A673 (cell line): ENCODE measurements at regions not wholly inside any gene's neighbourhood (a gene's known extent, or its start where the extent isn't known, plus 50 kb on each side); places are given as distances from the start of the nearest gene placed in this dataset.

Experiments used
- BruUV-seq: library from RNA; stranded (reverse); fragments of 400-500 nt; replicated peaks from 2 replicates; lab custom pipeline; 2021; lab: Mats Ljungman, UMichigan
- CTCF ChIA-PET: fragments of 300-600 bp; sonication (Branson Sonifier 250); formaldehyde crosslinking; loops from one replicate; lab custom pipeline; 2022; ENCODE audit warnings: antibody characterized with exemption; lab: Charles Lee
- POLR2A ChIA-PET: fragments of 300-600 bp; sonication (Branson Sonifier 250); formaldehyde crosslinking; loops from one replicate; lab custom pipeline; 2022; ENCODE audit warnings: antibody characterized with exemption; ENCODE audit not compliant: low non-redundant PET; lab: Charles Lee
- DNase-seq: peaks from one replicate; pipeline ENCODE4 v3.0.0-alpha.2; 2015; ENCODE audit warnings: low spot score
- H3K27ac ChIP-seq: fragments of 200-600 bp; sonication (generic); 2 replicates; pipeline ENCODE4 v1.5.1; 2016; ENCODE audit warnings: mixed run types, low read depth, mild to moderate bottlenecking, mixed read lengths, antibody characterized with exemption, low read length; ENCODE audit not compliant: poor library complexity, severe bottlenecking
- H3K27me3 ChIP-seq: fragments of 200-600 bp; sonication (generic); replicated peaks from 2 replicates; pipeline ENCODE4 v1.6.1; 2017; ENCODE audit warnings: mixed run types, low read depth, mild to moderate bottlenecking, mixed read lengths, antibody characterized with exemption, low read length; ENCODE audit not compliant: insufficient read depth, poor library complexity
- H3K36me3 ChIP-seq: fragments of 200-600 bp; sonication (generic); 2 replicates; pipeline ENCODE4 v1.6.1; 2016; ENCODE audit warnings: mixed run types, mild to moderate bottlenecking, mixed read lengths, antibody characterized with exemption, low read length; ENCODE audit not compliant: insufficient read depth, poor library complexity, severe bottlenecking
- H3K4me1 ChIP-seq: fragments of 200-600 bp; sonication (generic); 2 replicates; pipeline ENCODE4 v1.6.1; 2017; ENCODE audit warnings: mixed run types, mild to moderate bottlenecking, mixed read lengths, antibody characterized with exemption, low read length; ENCODE audit not compliant: insufficient read depth, poor library complexity, severe bottlenecking
- H3K4me3 ChIP-seq: fragments of 200-600 bp; sonication (generic); 2 replicates; pipeline ENCODE4 v1.5.1; 2016; ENCODE audit warnings: low read depth, mixed run types, mild to moderate bottlenecking, mixed read lengths, low read length; ENCODE audit not compliant: poor library complexity, severe bottlenecking
- H3K9me3 ChIP-seq: fragments of 200-600 bp; sonication (generic); 2 replicates; pipeline ENCODE4 v1.6.1; 2016; ENCODE audit warnings: mixed run types, low read depth, mild to moderate bottlenecking, mixed read lengths, antibody characterized with exemption, low read length; ENCODE audit not compliant: poor library complexity, severe bottlenecking
- EZH2 ChIP-seq: fragments of 200-600 bp; sonication (generic); IDR thresholded peaks from 2 replicates; pipeline ENCODE4 v1.6.1; 2017; ENCODE audit warnings: borderline replicate concordance, low read depth, mild to moderate bottlenecking, mixed read lengths, antibody characterized with exemption, low read length; ENCODE audit not compliant: poor library complexity, severe bottlenecking
- intact Hi-C: fragments of 100-400 bp; cut with micrococcal nuclease; formaldehyde crosslinking; loops from one replicate; pipeline ENCODE4 v1.10.0; 2022; ENCODE audit not compliant: unreplicated experiment
- TF ChIP-seq, protein P1 (sequence below): fragments of 300-800, 200-600 bp; sonication (generic); conservative IDR thresholded peaks from 2 replicates; pipeline ENCODE4 v1.5.1; 2017; ENCODE audit warnings: low read depth, mild to moderate bottlenecking, antibody characterized with exemption, low read length, moderate library complexity, mixed read lengths

DNA sequence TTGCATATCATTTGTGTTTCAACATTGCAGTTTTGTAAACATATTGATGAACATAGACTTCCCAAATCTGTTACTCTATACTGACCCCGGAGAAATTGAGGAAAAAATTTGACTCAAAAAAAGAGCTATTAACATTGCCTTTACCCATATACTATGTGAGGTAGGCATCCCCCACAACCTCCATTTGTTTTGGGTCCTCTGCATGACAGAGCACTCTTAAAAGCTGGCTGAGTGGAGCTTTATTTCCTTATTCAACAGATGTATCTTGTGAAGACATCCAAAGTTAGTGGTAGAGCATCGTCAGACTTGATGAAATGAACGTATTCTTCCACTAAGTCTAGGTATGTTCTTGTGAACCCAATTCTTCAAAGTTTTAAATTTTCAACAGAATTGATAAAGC, 310.5 kb downstream of the CDH9 start:
- intact Hi-C loops, result no loop called here
- BruUV-seq, result no TSS peak
- no peak for DNase-seq

DNA sequence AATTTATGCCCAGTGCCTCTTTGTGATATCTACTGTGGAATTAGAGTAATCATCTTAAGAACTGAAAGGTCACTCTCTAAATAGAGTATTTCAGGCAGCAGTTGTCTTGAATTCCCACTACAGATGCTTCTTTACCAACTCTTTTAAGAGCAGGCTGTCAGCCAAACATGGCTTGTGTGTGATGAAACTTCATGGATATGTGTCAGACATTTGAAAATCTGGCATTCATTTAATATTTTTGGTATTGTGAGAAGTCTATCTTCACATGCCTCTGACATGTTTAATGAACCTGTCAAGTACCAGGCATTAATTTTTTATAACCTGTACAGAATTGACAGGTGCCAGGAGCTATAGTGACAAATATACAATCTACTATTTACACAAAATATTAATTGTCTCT, 318.6 kb downstream of the CDH9 start:
- Histone ChIP-seq H3K27me3 (no peaks in the 10 kb centered on the region), H3K4me1 (no peaks in the 10 kb centered on the region), H3K4me3 (no peak overlapping the region), H3K36me3 (no peaks in the 10 kb centered on the region), H3K27ac (no peak overlapping the region), H3K9me3 (no peaks in the 10 kb centered on the region)
- ChIA-PET CTCF (no interaction called here), POLR2A (no interaction called here)
- DNase-seq, result no peak
- TF ChIP-seq, protein P1, sequence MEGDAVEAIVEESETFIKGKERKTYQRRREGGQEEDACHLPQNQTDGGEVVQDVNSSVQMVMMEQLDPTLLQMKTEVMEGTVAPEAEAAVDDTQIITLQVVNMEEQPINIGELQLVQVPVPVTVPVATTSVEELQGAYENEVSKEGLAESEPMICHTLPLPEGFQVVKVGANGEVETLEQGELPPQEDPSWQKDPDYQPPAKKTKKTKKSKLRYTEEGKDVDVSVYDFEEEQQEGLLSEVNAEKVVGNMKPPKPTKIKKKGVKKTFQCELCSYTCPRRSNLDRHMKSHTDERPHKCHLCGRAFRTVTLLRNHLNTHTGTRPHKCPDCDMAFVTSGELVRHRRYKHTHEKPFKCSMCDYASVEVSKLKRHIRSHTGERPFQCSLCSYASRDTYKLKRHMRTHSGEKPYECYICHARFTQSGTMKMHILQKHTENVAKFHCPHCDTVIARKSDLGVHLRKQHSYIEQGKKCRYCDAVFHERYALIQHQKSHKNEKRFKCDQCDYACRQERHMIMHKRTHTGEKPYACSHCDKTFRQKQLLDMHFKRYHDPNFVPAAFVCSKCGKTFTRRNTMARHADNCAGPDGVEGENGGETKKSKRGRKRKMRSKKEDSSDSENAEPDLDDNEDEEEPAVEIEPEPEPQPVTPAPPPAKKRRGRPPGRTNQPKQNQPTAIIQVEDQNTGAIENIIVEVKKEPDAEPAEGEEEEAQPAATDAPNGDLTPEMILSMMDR, result no peak
- no TSS peak for BruUV-seq
- intact Hi-C loops, result no loop called here

More for the DNA sequence above, 310.5 kb downstream of the CDH9 start:
- H3K9me3 ChIP-seq, result no peaks in the 10 kb centered on the region
- H3K4me1 ChIP-seq, result no peaks in the 10 kb centered on the region
- H3K4me3 ChIP-seq, result no peak overlapping the region
- ChIA-PET POLR2A (no interaction called here), CTCF (interaction anchor here (0.6 kb wide), 1 partner anchor 26 kb away, joined by 3 read pairs; no protein-coding TSS in a partner anchor)
- TF ChIP-seq EZH2, result no peak
- TF ChIP-seq, protein P1, result no peak
- H3K36me3 ChIP-seq, result no peaks in the 10 kb centered on the region
- no peak overlapping the region for H3K27ac ChIP-seq
- H3K27me3 ChIP-seq, result no peaks in the 10 kb centered on the region

DNA sequence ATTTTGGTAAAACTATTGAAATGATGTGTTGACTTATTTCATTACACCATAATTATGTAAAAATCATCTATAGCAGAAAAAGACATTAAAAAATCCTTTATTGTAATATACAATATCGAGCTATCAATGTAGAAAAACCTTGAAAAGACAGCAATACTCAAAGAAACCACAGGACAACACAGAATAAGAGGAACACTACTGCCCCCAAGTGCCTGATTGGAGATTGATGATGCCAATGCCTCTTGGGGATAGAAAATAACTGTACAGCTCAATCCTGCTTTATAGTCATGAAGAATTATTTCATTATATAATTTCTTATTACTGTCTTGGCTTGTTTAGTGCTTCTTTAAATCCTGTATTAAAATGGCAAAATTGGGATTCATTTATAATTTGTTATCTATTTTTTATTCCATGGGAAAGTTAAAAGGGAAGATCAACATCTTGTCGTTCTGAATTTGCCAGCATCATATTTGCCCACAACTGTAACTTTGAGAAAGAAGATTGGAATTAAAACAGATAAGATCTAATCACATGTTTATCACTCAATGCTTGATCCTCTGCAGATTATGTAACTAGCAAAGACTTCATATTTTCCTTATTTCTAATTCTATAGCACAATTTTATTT, 337.5 kb downstream of the CDH9 start:
- Histone ChIP-seq H3K9me3 (no peaks in the 10 kb centered on the region), H3K4me1 (no peaks in the 10 kb centered on the region), H3K4me3 (no peak overlapping the region), H3K27me3 (no peaks in the 10 kb centered on the region), H3K36me3 (no peaks in the 10 kb centered on the region), H3K27ac (no peak overlapping the region)
- BruUV-seq, result no TSS peak
- intact Hi-C loops, result loop anchor here (2.0 to 10.0 kb wide), 3 partner anchors 214 to 676 kb away; no protein-coding TSS in a partner anchor
- no peak for TF ChIP-seq EZH2
- TF ChIP-seq, protein P1, result peak; percentile 74
- ChIA-PET POLR2A (no interaction called here), CTCF (interaction anchor here (0.8 to 1.5 kb wide), 2 partner anchors 218 to 580 kb away, joined by 4 to 8 read pairs; no protein-coding TSS in a partner anchor)
- peak; percentile 68 for DNase-seq
